NCI-H2196 (cell line): ENCODE measurements at regions not wholly inside any gene's neighbourhood (a gene's known extent, or its start where the extent isn't known, plus 50 kb on each side); places are given as distances from the start of the nearest gene placed in this dataset.
"Not testable (repeated sequence)": the region's sequence is repeated elsewhere in the genome, so short reads cannot be mapped to it uniquely, and the experiment has no call there.

ENCODE experiments used
- DNase-seq: peaks from one replicate; lab custom pipeline; 2025; ENCODE audit not compliant: unreplicated experiment; lab: John Stamatoyannopoulos, UW

DNA sequence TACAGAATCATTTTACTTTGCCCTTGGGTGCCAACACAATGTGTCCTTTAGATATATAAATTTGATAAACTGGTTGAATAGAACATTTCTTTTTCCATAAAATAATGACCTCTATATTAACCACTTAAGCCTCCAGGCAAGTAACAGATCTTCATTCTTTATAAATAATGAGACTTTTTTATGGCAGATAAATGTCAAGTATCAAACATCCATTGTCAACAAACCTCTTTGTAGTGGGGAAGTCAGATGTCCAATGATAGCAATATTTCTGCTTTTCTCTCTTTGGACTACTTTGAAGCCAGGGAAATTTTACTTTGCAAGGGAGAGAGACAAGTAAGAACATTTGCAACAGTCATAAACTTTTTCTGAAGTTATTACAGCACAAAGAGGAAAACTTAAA lies 841.2 kb downstream of the CDH8 start:
- no peak for DNase-seq

DNA sequence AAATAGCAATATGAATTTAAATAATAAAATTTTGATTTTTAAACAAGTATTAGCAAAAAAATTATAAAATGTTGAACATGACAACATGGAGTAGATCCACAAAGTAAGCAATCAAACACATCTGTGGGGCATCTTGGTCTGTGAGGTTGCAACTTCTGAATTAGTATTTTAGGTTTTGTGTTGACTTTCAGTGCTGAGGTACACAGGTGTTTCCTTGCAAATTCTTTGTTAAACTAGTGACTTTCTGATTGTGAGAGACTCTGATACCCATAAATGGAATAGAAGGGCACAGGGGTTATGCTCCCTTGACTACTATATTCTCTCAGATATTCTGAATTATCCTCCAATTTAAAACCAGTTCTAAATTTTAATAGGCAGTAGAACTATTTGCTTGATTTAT lies 841.7 kb downstream of the CDH8 start:
- DNase-seq = no peak

DNA sequence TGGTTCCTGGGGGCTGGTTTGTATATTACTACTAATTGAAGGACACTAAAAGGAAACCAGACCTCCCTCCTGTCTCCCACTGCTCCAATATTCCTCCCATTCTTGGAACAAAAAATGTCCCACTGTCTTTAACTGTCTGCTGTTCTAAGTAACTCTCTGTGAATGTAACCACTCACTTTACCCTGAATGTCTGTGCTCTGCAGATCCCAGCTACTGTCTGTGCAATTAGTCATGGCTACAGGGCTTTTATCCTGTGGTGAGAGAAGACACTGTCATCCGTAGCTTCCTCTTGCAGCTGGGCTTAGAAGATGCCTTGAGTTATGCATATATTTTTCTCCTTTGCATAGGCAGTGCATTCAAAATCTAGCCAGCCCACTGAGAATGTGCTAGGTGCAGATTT lies 853.8 kb downstream of the CDH8 start:
- no peak for DNase-seq

DNA sequence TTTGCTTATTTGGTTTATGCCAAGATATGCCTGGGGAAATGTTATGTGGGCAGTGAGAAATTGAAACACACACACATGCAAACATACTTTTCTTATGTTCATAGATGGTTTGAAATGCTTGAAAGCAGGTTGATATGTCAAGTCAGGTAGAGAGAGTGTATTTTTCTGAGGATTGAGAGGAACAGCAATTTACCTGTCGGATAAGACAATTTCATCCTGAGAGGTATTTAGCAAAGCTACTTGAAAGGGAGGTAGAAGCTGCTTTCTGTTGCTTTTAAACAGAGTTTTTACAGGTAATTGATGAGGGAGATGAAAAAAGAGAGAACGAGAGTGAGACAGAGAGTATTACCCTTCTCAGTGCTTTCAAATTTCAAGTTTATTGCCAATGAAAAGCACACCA lies 854.3 kb downstream of the CDH8 start:
- DNase-seq = no peak

DNA sequence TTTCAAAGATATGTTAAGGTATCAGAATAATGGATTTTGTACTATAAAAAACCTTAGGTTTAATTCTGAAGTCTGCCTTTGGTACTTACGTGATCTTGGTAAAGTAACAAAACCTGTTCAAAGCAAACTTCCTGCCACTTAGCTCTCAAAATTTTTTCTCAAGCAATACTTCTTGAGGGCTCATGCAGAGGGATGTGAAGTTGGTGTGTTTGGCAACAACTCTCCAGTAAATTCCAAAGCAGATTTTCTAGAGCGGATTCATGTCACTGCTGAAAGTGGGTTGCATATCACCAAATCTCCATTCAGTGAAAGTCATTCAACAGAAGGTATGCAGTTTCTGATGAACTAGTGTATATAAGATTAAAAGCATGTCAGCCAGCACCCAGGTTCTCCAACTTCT lies 856.7 kb downstream of the CDH8 start:
- no peak for DNase-seq

DNA sequence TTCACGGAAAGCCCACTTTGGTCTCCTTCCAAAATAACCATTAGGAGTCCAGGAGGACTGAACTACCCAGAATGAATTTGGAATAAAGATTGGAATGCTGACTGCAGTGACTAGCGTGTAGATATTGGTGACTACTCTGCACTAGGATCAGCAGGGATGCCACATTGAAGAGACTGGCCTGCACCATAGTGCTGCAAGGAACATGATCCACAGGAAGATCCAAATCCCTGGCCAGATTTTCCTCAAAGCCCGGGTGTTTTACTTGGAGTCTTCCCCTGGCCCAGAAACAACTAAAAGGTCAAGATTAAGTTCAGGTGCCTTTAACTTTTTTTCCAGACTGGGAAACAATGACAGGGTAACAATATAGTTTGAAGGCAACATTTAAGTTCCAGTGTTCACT lies 870.4 kb downstream of the CDH8 start:
- DNase-seq = no peak

DNA sequence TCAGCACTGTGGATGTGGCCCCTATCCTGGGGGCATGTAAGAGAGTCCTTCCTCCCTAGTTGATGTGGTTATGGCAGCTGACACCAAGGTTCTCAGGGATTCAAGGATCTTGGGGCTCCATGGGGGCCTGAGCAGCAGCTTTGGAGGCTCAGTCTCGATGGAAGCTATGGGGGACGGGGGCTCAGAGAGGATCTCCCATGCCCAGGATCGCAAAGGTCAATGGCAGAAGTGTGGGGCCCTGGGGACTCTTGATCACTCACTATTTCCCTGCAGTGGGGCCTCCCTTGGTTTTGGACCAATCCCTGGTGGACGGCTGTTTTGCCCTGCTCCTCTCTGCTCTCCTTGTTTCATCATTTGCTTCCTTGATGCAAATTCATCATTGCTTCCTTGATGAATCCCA lies 885.9 kb downstream of the CDH8 start:
- no peak for DNase-seq

DNA sequence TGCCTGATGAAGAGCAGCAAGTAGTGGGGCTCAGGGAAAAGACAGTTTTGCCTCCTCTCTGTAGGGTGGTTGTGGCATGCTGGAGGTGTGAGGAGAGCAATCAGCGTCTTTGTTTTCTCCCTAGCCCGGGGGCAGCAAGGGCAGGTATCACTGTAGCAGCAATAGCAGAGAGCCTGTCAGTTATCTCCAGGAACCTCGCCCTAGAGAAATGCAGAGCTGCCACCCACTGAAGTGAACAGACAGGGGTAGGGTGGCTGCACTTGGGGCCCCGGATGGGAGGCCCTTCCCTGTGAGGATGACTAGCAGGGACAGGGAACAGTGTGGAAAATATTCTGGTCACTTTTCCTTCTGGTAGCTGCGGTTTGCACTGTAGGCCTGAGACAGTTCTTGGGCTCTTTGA lies 886.5 kb downstream of the CDH8 start:
- DNase-seq = no peak

DNA sequence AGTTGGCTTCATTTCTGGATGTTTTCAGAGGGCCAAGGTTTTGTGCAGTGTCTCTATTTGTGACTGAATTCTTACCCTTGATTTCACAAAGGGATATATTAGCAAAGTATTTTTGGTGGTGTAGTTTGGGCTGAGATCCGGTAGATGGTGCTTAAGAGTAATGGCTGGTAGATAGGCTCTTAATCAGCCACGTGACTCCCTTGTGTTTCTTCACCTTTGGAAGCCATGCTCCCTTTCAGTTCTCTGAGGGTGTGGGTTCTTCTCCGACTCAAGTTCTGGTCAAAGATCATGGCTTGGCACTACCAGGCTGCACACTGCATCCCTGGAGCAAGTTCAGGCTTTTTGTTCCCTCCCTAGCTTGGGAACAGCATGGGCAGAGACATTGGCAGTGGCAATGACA lies 887.3 kb downstream of the CDH8 start:
- no peak for DNase-seq

DNA sequence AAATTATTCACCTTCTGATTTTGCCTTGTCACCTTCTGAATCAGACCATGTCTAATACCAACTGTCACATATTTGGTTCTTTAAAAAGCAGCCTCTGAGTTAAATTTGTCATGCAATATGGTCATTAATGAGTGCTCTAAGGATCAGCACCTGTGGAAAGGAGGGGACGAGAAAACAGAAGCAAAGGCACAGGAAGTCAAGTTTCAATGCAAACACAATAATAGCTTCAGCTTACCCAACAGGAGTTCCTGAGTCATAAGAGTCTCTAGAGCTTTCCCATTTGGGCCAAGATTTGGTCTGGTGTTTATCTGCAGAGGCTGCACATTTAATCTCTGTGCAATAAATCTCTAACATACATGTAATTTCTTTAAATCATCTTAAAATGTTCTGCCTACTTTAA lies 889.8 kb downstream of the CDH8 start:
- no peak for DNase-seq

DNA sequence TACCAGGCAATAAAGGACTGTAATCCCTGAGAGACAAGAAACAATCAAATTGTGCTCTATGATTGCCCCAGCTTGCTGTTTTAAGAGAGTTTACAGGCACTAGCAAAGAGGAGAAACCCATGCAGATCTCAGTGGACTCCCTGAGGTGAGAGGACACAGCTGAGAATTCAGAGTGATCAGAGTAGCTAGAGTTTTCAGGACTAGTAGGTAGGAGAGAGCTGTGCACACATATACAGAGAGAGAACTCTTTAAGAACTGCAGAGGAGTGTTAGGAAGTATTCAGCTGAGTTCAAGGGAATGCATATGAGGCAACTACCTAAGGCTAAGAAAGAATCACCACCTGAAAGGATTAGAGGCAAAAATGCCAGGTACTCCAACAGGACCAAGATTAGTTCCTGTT lies 904.8 kb downstream of the CDH8 start:
- DNase-seq = no peak

DNA sequence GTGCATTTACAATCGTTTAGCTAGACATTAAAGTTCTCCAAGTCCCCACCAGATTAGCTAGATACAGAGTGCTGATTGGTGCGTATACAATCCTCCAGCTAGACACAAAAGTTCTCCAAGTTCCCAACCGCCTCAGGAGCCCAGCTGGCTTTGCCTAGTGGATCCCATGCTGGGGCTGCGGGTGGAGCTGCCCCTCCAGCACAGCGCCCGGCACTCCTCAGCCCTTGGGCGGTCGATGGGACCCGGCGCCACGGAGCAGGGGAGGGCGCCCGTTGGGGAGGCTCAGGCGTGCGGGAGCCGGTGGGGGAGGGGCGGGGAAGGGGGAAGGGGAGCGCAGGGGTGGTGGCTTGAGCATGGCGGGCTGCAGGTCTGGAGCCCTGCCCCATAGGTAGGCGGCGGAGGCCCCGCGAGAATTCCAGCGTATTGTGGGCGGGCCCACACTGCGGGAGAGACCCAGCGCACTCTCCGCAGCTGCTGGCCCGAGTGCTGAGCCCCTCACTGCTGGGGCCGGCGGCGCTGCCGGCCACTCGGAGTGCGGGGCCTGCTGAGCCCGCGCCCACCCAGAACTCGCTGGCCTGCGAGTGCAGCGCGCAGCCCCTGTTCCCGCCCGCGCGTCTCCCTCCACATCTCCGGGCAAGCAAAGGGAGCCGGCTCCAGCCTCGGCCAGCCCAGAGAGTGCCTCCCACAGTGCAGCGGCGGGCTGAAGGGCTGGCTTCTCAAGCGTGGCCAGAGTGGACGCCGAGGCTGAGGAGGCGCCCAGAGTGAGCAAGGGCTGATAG lies 907.5 kb downstream of the CDH8 start:
- DNase-seq = no peak

DNA sequence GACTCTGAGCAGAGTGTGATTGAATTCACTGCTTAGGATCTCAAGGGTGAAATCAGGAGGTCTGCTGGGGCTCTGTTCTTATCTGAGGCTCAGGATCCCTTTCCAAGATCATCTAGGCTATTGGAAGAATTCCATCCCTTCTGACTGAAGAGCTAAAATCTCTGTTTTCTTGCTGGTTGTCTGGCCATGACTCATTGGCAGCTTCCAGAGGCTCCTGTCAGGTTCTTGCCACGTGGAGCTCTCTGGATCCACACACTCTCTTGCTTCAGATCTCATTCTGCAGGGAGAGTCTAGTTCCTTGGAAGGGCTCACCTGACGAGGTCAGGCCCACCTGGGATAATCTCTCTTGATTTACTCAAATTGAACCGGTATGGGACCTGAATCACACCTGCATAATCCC lies 930.7 kb downstream of the CDH8 start:
- DNase-seq = no peak

DNA sequence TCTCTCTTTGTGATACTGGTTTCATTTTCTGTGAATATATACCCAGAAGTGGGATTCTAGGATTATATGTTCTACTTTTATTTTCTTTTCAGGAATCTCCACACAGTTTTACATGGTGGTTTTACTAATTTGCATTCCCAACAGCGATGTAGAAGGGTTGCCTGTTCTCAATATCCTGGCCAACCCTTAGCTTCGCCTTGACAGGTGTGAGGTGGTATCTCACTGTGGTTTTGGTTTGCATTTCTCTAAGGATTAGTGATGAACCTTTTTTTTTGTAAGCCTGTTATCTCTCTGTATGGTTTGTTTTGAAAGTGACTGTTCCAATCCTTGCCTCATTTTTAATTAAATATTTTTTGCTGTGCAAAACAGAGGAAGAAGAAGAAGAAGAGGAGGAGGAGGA lies 937.7 kb downstream of the CDH8 start:
- no peak for DNase-seq

DNA sequence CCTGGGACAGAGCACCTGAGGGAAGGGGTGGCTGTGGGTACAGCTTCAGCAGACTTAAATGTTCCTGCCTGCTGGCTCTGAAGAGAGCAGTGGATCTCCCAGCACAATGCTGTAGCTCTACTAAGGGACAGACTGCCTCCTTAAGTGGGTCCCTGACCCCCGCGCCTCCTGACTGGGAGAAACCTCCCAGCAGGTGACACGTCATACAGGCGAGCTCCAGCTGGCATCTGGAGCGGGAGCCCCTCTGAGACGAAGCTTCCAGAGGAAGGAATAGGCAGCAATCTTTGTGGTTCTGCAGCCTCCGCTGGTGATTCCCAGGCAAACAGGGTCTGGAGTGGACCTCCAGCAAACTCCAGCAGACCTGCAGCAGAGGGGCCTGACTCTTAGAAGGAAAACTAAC lies 944.9 kb downstream of the CDH8 start:
- DNase-seq = not testable (repeated sequence)

DNA sequence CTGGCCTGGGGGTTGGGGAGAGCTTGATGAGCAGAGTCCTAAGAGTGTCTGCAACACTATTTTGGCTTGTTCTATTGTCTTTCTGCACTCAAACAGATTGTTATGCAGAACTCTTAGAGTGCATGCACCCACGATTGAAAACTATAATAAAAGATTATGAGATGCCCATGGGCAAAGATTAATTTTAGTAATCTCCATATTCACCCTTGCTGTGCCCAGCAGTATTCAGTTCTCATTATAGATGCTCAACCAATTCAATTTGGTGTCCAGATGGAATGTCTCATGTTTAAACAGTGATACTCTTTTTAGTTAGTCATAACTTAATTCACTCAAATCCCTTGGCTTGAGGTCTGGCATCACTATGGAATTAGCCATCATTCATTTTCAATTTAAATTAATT lies 952.5 kb downstream of the CDH8 start:
- DNase-seq = no peak

DNA sequence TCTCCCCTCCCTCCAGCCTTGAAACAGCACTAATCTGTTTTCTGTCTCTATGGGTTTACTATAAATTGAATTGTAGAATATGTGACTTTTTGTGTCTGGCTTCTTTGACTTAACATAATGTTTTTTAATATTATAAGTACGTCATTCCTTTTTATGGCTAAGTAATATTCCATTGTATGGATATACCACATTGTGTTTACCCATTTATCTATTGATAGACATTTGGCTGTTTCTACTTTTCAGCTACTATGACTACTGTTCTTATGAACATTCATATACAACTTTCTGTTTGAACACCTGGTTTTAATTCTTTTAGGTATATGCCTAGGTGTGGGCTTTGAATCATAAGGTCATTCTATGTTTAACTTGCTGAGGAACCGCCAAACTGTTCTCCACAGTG lies 961.9 kb downstream of the CDH8 start:
- no peak for DNase-seq

DNA sequence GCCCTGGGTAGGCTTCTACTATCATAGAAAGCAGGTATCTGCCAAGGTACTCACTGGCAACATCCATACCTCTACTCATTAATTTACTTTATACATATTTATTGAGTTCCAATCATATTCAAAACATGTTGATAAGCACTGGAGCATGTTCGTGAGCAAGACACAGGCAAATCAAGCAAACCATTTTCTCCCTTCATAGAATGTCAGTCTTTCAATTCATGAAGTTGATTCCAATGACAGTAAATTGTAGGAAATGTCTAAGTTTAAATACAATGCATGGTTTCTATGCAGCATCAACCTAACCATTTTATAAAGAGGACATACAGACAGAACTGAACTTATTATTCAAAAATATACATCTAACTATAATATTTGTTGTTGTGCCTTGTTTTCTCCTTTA lies 978.6 kb downstream of the CDH8 start:
- DNase-seq = no peak

DNA sequence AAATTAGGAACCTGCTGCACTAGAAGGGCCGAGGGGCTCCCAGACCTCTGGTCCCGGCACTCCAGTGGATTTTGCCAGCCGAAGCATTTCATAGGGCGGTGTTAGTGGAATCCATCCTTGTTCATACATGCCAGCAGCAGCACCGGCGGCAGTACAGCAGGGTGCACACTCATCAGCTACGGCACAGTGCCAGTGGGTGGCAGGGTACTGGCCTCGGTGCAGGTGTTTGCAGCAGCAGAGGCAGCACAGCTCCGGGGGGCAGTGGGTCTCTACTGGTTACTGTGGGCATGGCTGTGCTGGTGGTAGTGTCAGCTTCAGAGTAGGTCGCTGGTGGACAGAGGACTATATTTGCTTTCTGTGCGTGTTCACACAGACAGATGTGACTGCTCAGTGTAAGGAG lies 985.7 kb downstream of the CDH8 start:
- DNase-seq = no peak

DNA sequence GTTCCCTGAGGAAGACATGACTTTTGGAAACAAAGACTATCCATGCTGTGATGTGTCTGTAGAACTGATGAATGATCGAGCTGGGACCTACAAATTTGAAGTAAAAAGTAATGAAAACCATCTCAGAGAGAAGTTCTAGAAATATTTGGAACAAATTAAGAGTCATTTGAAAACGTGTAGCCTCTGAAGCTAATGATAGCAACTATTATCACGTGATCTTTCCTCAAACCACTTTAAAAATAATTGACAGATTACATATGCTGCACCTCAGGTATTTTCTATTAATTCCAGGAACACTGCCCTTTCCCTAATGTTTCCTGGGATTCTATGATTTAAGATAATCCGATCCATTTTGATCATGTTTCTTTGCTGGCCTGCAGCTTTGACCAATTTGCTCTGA lies 990.3 kb downstream of the CDH8 start:
- DNase-seq = no peak

DNA sequence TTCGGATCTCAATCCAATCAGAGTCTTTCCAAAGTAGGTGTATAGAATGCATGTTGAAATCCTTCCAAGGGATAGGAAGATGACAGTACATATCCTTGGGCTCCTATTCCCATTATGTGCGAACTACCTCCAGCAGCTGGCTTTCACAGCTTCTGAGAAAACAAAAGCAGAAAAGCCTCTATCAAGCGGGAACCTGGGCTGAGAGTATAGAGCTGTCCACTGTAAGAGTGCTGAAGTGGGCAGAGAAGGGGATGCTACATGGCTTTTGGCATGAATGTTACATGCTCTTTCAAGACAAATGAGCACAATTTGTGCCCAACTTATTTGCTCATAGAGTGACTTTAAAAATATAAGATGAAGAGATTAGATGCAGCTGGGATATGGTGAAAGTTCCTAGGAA lies 993.5 kb downstream of the CDH8 start:
- DNase-seq = no peak

DNA sequence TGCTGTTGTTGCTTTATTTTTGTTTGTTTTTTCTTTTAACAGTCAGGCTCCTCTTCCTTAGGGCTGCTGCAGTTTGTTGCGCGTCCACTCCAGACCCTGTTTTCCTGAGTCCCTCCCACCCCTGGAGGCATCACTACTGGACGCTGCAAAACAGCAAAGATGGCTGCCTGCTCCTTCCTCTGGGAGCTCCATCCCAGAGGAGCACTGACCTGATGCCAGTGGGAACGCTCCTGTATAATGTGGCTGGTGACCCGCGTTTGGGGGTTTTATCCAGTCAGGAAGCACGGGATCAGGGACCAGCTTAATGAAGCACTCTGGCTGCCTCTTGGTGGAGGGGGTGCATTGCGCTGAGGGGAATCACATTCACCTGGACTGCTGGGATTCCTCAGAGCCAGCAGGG lies 1005.6 kb downstream of the CDH8 start:
- DNase-seq = no peak

DNA sequence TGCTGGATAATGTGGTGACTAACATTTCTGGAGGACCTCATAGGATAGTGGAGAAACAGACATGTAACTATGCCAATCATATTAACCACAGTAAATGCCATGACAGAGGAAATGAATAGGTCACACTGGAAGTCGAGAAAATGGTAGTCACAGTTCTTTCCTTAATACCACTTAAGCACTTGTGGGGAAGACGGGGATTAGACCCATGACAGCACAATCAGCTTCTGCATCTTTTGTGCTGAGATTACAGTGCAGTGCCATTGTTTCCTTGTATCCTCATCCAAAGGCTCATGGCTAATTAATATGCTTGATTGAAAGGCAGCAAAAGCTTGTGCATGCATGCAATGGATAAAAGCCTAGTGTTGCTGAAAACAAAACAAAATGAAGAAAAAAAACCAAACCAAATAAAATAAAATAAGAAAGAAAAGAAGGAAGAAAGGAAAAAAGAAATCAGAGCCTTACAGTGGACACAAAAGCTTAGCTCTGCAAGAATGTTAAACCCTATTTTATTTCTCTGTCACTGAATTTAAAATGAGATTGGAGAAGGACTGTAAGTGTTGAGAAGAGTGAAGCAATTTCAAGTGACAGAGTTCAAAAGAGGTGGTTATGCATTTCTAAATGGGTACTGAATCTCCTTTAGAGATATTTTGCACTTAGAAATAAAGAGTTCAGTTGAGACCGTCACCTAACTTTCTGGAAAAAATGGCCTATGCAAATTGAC lies 1011.9 kb downstream of the CDH8 start:
- DNase-seq = no peak
